NT2/D1 (cell line): ENCODE measurements at regions not wholly inside any gene's neighbourhood (a gene's known extent, or its start where the extent isn't known, plus 50 kb on each side); places are given as distances from the start of the nearest gene placed in this dataset.

Source experiments
- SUZ12 ChIP-seq: IDR thresholded peaks from 2 replicates; pipeline ENCODE4 v1.6.1; 2011; ENCODE audit not compliant: insufficient read length, insufficient read depth; ENCODE audit errors: extremely low read depth
- YY1 ChIP-seq: IDR thresholded peaks from 2 replicates; pipeline ENCODE4 v1.6.1; 2011; ENCODE audit not compliant: insufficient read length, insufficient read depth

GRCh38 chr12:130240831-130241590 lies 78.7 kb downstream of the FZD10 start:
- TF ChIP-seq YY1, result no peak
- TF ChIP-seq SUZ12, result no peak
